ENCODE measurements at regions not wholly inside any gene's neighbourhood (a gene's known extent, or its start where the extent isn't known, plus 50 kb on each side); places are given as distances from the start of the nearest gene placed in this dataset.
"Not testable (repeated sequence)": the region's sequence is repeated elsewhere in the genome, so short reads cannot be mapped to it uniquely, and the experiment has no call there.

DNA sequence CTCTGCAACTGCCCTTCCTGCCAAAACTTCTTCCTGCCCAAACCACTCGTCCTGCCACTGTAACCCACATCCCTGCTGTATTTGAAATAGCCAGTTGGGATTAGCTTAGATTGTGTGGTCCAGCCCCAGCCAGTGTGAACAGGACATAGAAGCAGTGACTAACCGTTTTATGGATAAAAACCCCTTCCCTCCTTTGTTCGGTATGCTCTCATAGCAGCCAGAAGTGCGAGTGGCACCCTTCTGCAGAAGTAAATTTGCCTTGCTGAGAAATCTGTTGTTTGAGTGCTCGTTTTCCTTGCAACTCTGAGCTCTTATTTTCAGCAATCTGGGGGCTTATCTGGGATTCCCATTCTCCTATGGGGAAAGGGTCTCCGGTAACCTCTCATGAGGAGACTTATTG, 470.0 kb downstream of the PRDM9 start:
- H3K36me3 Mint-ChIP-seq (ENCODE audit: low read depth), result no peaks in the 10 kb centered on the region
- no peak overlapping the region for H3K27ac Mint-ChIP-seq
- H3K9me3 Mint-ChIP-seq, result peaks cover 45% of the 10 kb centered on the region
- H3K4me3 Mint-ChIP-seq, result no peak overlapping the region
- no peaks in the 10 kb centered on the region for H3K4me1 Mint-ChIP-seq (ENCODE audit: low read depth)
- no peaks in the 10 kb centered on the region for H3K27me3 Mint-ChIP-seq (ENCODE audit: low read depth)

DNA sequence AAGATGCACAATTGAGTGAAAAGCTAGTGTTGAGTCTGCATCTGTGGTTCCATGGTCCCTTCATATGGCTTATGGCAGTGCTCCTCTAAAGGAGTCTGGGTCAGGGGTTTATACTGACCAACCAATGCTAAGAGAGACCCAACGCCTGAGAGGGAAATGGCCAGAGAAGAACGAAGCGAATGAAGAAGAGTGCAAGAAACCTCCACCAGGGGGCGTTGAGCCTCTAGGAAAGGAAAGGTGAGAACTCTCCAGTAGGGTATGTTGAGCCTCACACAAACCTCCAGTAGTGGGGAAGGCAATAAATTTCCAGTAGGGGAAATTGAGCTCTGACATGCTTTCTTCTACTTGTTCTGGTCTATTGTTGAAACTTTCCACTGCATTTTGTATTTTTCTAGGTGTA, 470.6 kb downstream of the PRDM9 start:
- Mint-ChIP-seq H3K4me3 (no peak overlapping the region), H3K9me3 (peaks cover 45% of the 10 kb centered on the region), H3K27ac (no peak overlapping the region), H3K4me1 (ENCODE audit: low read depth) (no peaks in the 10 kb centered on the region), H3K36me3 (ENCODE audit: low read depth) (no peaks in the 10 kb centered on the region), H3K27me3 (ENCODE audit: low read depth) (no peaks in the 10 kb centered on the region)

- Mint-ChIP-seq H3K4me1 (ENCODE audit: low read depth) (no peaks in the 10 kb centered on the region), H3K4me3 (no peak overlapping the region), H3K36me3 (ENCODE audit: low read depth) (no peaks in the 10 kb centered on the region), H3K27ac (no peak overlapping the region), H3K27me3 (ENCODE audit: low read depth) (no peaks in the 10 kb centered on the region), H3K9me3 (peaks cover 17% of the 10 kb centered on the region)
Observed at GRCh38 chr5:23991406-23991805, 484.0 kb downstream of the PRDM9 start.

- Mint-ChIP-seq H3K9me3 (peaks cover 20% of the 10 kb centered on the region), H3K27ac (no peak overlapping the region), H3K4me1 (ENCODE audit: low read depth) (no peaks in the 10 kb centered on the region), H3K36me3 (ENCODE audit: low read depth) (no peaks in the 10 kb centered on the region), H3K4me3 (no peak overlapping the region), H3K27me3 (ENCODE audit: low read depth) (no peaks in the 10 kb centered on the region)
Observed at GRCh38 chr5:23994581-23995370, 487.4 kb downstream of the PRDM9 start.

DNA sequence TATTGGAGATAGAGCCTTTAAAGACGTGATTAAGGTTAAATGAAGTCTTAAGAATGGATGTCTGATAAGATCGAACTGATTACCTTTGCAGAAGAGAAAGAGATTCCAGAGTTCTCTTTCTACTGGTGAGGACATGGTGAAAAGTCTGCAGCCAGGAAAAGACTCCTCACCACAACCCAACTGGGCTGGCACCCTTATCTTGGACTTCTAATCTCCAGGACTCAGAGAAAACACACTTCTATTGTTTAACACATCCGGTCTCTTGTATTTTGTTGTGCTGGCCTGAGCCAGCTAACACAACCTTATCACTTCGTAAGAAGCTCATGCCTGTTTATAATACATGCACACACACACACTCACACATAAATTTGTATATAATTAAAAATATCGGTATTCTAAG, 489.1 kb downstream of the PRDM9 start:
- peaks cover 14% of the 10 kb centered on the region for H3K9me3 Mint-ChIP-seq
- no peaks in the 10 kb centered on the region for H3K27me3 Mint-ChIP-seq (ENCODE audit: low read depth)
- no peaks in the 10 kb centered on the region for H3K4me1 Mint-ChIP-seq (ENCODE audit: low read depth)
- H3K4me3 Mint-ChIP-seq, result no peak overlapping the region
- H3K27ac Mint-ChIP-seq, result no peak overlapping the region
- no peaks in the 10 kb centered on the region for H3K36me3 Mint-ChIP-seq (ENCODE audit: low read depth)

GRCh38 chr5:24005384-24005783, 498.0 kb downstream of the PRDM9 start:
- Mint-ChIP-seq H3K9me3 (peaks cover 12% of the 10 kb centered on the region), H3K36me3 (ENCODE audit: low read depth) (no peaks in the 10 kb centered on the region), H3K27ac (no peak overlapping the region), H3K4me3 (no peak overlapping the region), H3K4me1 (ENCODE audit: low read depth) (no peaks in the 10 kb centered on the region), H3K27me3 (ENCODE audit: low read depth) (no peaks in the 10 kb centered on the region)

GRCh38 chr5:24017710-24018109, 510.3 kb downstream of the PRDM9 start:
- not testable (repeated sequence) for H3K4me1 Mint-ChIP-seq (ENCODE audit: low read depth); H3K36me3 Mint-ChIP-seq (ENCODE audit: low read depth); H3K4me3 Mint-ChIP-seq; H3K27ac Mint-ChIP-seq; H3K27me3 Mint-ChIP-seq (ENCODE audit: low read depth)
- H3K9me3 Mint-ChIP-seq, result peaks cover 14% of the 10 kb centered on the region

DNA sequence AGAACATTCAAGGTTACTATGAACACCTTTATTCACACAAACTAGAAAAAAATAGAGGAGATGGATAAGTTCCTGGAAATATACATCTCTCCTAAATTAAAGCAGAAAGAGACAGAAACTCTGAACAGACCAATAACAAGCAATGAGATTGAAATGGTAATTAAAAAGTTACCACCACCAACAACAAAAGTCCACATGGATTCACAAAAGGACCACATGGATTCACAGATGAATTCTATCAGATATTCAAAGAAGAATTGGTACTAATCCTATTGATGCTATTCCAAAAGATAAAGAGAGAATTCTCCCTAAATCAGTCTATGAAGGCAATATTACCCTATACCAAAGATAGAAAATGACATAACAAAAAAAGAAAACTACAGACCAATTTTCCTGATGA, 518.9 kb downstream of the PRDM9 start:
- Mint-ChIP-seq H3K27ac (no peak overlapping the region), H3K36me3 (ENCODE audit: low read depth) (no peaks in the 10 kb centered on the region), H3K4me3 (no peak overlapping the region), H3K9me3 (peaks cover 42% of the 10 kb centered on the region), H3K4me1 (ENCODE audit: low read depth) (no peaks in the 10 kb centered on the region), H3K27me3 (ENCODE audit: low read depth) (no peaks in the 10 kb centered on the region)

DNA sequence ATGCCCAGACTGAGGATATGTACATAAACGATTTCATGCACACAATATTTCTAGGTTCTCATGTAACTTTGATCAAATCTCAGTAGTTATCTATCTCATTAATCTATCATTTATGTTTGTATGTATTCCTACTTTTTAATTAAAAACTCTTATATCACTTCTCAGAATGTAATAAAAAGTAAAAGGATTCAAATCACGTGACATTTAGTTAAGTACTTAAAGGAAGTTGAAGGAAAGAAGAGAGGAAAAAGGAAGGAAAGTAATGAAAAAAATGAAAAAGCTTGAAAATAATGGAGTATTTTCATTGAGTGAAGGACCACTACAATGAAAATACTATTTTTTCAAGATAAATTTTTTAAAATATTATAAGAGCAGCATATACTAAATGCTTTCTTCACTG, 535.3 kb downstream of the PRDM9 start:
- Mint-ChIP-seq H3K36me3 (ENCODE audit: low read depth) (no peaks in the 10 kb centered on the region), H3K4me3 (no peak overlapping the region), H3K4me1 (ENCODE audit: low read depth) (no peaks in the 10 kb centered on the region), H3K27ac (no peak overlapping the region), H3K9me3 (peaks cover 15% of the 10 kb centered on the region), H3K27me3 (ENCODE audit: low read depth) (no peaks in the 10 kb centered on the region)

DNA sequence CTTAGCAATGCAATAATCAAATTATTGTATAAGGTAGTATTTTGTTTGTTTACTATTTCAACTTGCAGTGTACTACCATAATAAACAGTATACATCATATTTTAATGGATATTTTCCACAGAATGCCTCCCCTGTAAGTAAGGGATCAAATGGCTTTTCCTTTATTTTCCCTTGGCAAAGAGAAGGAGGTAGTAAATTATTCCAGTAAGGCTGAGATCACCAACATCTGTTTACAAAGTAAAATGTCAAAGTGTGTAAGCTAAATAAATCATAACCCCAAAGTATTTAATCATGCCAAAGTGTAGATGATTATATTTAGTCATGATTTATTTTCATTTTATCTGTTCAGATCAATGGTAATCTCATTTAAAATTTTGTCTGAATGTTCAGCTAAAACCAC, 537.6 kb downstream of the PRDM9 start:
- no peaks in the 10 kb centered on the region for H3K36me3 Mint-ChIP-seq (ENCODE audit: low read depth)

DNA sequence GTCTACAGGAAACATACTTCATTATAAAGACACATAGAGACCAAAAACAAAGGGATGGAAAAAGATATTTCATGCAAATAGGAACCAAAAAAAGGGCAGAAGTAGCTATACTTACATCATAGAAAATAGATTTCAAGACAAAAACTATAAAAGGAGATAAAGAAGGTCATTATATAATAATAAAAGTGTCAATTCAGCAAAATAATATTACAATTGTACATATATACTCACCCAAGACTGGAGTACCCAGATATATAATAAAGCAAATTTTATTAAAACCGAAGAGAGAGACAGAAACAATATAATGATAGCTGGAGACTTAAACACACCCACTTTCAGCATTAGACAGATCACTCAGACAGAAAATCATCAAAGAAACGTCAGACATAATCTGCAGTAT, 546.3 kb downstream of the PRDM9 start:
- no peaks in the 10 kb centered on the region for H3K27me3 Mint-ChIP-seq (ENCODE audit: low read depth)
- no peak overlapping the region for H3K4me3 Mint-ChIP-seq
- no peaks in the 10 kb centered on the region for H3K36me3 Mint-ChIP-seq (ENCODE audit: low read depth)
- H3K27ac Mint-ChIP-seq, result no peak overlapping the region
- no peaks in the 10 kb centered on the region for H3K4me1 Mint-ChIP-seq (ENCODE audit: low read depth)
- peaks cover 38% of the 10 kb centered on the region for H3K9me3 Mint-ChIP-seq

More for the DNA sequence above, 537.6 kb downstream of the PRDM9 start:
- Mint-ChIP-seq H3K4me1 (ENCODE audit: low read depth) (no peaks in the 10 kb centered on the region), H3K9me3 (peaks cover 11% of the 10 kb centered on the region), H3K27me3 (ENCODE audit: low read depth) (no peaks in the 10 kb centered on the region), H3K4me3 (no peak overlapping the region), H3K27ac (no peak overlapping the region)

DNA sequence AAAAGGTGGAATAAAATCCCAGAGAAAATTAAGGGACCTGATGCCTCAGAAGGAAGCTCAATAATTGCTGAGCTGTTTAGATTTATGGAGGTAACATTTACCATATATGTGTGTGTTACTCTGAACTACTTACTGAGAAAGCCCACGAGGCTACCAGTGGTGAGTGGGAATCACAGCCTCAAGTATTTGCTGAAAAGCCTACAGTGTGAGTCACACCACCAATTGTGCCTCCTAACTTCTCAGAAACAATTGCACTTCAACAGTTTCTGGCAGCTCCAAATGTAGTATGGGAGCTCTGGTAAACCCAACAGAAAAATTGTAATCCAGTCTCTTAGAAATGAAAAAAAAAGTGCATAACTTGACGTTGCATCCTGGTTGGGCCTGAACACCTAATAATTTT, 551.6 kb downstream of the PRDM9 start:
- no peak overlapping the region for H3K4me3 Mint-ChIP-seq
- peaks cover 9% of the 10 kb centered on the region for H3K9me3 Mint-ChIP-seq
- H3K36me3 Mint-ChIP-seq (ENCODE audit: low read depth), result no peaks in the 10 kb centered on the region
- H3K4me1 Mint-ChIP-seq (ENCODE audit: low read depth), result no peaks in the 10 kb centered on the region
- H3K27me3 Mint-ChIP-seq (ENCODE audit: low read depth), result no peaks in the 10 kb centered on the region
- H3K27ac Mint-ChIP-seq, result no peak overlapping the region

- peaks cover 9% of the 10 kb centered on the region for H3K9me3 Mint-ChIP-seq
- no peaks in the 10 kb centered on the region for H3K27me3 Mint-ChIP-seq (ENCODE audit: low read depth)
- no peaks in the 10 kb centered on the region for H3K4me1 Mint-ChIP-seq (ENCODE audit: low read depth)
- H3K36me3 Mint-ChIP-seq (ENCODE audit: low read depth), result no peaks in the 10 kb centered on the region
- no peak overlapping the region for H3K4me3 Mint-ChIP-seq
- H3K27ac Mint-ChIP-seq, result no peak overlapping the region
Observed at GRCh38 chr5:24059716-24060115, 552.3 kb downstream of the PRDM9 start.

DNA sequence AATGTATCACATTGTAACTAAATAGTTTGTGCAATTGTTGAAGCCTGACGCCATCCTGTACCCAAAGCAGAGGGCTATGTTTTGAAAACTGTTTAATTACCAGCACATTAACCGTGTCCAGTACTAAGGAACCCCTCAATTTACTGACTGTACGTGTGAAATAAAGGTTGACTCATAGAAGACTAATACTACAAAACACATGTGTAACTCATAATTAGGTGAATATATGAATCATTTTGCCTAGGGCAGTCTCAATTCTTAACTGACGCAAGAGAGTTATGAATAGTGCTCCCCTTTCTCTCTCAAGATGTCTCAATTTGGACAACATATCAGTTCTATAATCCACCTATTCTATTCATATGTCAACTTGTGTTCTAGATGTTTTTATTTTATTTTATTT, 558.4 kb downstream of the PRDM9 start:
- Mint-ChIP-seq H3K9me3 (peaks cover 28% of the 10 kb centered on the region), H3K27me3 (ENCODE audit: low read depth) (no peaks in the 10 kb centered on the region), H3K4me3 (no peak overlapping the region), H3K36me3 (ENCODE audit: low read depth) (no peaks in the 10 kb centered on the region), H3K27ac (no peak overlapping the region), H3K4me1 (ENCODE audit: low read depth) (no peaks in the 10 kb centered on the region)

DNA sequence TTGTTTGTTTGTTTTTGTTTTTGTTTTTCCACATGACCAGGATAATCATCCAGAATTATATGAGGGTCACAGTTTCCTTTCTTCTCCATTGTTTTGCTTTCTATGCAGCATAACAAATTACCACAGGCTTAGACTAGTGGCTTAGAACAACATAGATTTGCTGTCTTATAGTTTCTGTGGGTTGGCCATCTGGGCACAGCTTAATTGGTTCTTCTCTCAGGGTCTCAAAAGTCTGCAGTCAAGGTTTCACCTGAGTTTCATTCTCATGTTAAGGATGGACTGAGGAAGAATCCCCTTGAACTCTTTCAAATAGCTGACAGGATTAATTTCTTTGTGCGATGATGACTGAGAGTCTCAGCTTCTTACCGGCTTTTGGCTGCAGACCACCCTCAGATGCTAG, 559.8 kb downstream of the PRDM9 start:
- no peaks in the 10 kb centered on the region for H3K27me3 Mint-ChIP-seq (ENCODE audit: low read depth)
- no peaks in the 10 kb centered on the region for H3K36me3 Mint-ChIP-seq (ENCODE audit: low read depth)
- H3K27ac Mint-ChIP-seq, result no peak overlapping the region
- H3K9me3 Mint-ChIP-seq, result peaks cover 22% of the 10 kb centered on the region
- no peak overlapping the region for H3K4me3 Mint-ChIP-seq
- H3K4me1 Mint-ChIP-seq (ENCODE audit: low read depth), result no peaks in the 10 kb centered on the region

DNA sequence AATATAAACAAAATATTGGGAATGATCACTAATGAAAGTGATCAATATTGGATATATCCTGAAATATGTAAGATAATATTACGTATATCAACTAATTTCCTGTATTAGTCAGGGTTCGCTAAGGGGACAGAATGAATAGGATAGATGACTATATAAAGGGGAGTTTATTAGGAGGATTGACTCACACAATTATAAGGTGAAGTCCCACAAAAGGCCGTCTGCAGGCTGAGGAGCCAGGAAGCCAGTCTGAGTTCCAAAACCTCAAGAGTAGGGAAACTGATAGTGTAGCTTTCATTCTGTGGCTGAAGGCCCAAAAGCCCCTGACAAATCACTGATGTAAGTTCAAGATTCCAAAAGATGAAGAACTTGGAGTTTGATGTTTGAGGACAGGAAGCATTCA, 561.1 kb downstream of the PRDM9 start:
- H3K27ac Mint-ChIP-seq, result no peak overlapping the region
- H3K9me3 Mint-ChIP-seq, result peaks cover 22% of the 10 kb centered on the region
- H3K36me3 Mint-ChIP-seq (ENCODE audit: low read depth), result no peaks in the 10 kb centered on the region
- H3K4me3 Mint-ChIP-seq, result no peak overlapping the region
- H3K27me3 Mint-ChIP-seq (ENCODE audit: low read depth), result no peaks in the 10 kb centered on the region
- H3K4me1 Mint-ChIP-seq (ENCODE audit: low read depth), result no peaks in the 10 kb centered on the region
